GM21381 (cell line): ENCODE measurements at regions not wholly inside any gene's neighbourhood (a gene's known extent, or its start where the extent isn't known, plus 50 kb on each side); places are given as distances from the start of the nearest gene placed in this dataset.
"Not testable (repeated sequence)": the region's sequence is repeated elsewhere in the genome, so short reads cannot be mapped to it uniquely, and the experiment has no call there.

ENCODE experiments used
- ATAC-seq: cut with Tn5 transposase; IDR thresholded peaks from one replicate; pipeline ENCODE4 v1.9.1; 2021; ENCODE audit warnings: mild to moderate bottlenecking, moderate library complexity; ENCODE audit not compliant: unreplicated experiment

DNA sequence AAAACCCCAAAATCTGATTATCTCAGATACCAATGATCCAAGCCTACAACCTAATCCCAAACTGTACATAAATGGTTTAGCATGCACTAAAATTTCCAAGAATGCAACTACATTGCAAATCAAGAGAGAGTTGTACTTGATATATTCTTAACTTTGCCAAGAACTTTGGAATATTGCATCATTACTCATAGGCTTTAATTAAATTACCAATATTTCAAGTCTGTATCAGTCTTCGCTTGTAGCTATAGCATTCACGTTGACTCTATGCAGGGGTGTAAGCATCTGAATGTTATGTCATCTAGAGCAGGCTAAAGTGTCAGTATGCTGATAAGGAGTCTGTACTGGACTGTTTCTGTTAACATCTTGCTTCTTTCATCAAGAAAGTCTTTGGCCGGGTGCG lies 56.3 kb downstream of the FOXI3 start:
- no peak for ATAC-seq

DNA sequence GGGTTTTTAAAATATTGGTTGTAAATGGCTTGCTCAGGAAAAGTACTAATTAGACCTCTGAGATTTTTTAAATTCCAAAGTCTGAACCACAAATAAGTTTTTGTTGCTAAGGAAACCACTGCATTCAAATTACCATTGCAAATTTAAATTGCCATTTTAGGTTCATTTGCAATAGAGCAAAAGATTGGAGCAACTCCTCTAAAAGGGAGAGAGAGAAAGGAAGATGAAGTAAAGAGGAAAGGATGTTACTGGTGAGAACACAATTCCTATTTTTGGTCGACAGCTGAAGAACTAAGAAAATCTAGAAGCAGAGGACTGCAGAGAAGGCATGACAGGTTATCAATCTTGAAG lies 74.9 kb downstream of the FOXI3 start:
- ATAC-seq = no peak

DNA sequence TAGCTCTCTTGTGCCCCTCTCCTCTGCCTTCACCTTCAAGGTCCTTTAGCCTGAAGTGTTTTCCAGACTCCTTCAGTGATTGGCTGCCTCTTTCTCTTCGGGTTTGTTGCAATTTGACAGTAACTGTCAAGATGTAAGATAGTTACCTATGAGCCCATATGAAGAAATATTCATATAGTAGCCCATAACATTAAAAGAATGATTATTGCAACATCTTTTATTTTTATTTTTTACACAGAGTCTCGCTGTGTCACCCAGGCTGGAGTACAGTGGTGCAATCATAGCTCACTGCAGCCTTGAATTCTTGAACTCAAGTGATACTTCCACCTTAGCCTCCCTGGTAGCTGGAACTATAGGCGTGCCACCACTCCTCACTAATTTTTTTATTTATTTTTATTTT lies 80.5 kb downstream of the FOXI3 start:
- ATAC-seq = no peak

DNA sequence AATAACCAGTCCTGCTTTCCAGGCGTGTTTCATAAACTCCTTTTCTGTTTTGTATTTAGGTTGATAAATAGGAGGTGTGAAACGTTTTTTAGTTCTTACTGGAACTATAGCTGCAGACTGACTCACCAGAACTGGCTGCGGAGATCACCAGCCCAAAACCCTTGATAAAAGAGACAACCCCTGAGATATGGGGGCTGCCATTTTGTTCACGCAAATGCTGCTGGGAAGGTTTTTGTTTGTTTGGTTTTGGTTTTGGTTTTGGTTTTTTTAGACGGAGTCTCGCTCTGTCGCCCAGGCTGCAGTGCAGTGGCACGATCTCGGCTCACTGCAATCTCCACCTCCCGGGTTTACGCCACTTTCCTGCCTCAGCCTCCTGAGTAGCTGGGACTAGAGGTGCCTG lies 87.1 kb downstream of the FOXI3 start:
- ATAC-seq = not testable (repeated sequence)

DNA sequence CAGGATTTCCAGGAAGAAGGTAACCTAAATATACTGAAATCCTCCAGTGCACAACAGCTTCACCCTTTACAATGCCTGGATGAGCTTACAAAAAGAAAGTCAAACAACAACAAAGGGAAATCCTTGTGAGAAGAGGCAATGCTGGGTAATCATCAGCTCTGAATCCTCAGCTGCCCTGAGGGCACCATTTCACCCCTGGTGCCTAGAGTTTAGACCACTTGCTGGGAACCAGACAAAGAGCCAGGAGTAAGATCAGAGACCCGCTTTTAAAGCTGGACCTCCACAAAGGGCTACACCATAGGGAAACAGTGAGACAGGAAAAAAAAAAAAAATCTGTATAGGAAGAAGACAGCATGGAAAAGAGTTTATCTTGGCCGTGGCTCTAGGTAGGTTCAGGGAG lies 97.0 kb downstream of the FOXI3 start:
- no peak for ATAC-seq

DNA sequence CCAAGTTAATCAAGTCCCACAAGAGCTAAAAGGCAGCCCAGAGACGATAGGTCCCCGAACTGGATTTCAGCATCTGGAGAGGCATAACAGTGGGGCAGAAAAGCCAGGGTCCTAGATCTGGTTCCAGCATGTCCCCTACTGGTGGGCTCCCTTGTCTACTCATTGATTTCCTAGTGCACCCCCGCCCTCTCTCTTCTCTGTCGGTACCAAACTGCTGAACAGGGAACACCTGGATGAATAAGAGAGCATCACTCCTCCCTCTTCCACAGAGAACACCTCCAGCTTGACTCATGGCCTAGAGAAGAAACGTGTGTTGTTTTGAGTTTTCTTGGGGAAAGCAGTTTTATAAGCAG lies 101.3 kb downstream of the FOXI3 start:
- ATAC-seq = no peak

DNA sequence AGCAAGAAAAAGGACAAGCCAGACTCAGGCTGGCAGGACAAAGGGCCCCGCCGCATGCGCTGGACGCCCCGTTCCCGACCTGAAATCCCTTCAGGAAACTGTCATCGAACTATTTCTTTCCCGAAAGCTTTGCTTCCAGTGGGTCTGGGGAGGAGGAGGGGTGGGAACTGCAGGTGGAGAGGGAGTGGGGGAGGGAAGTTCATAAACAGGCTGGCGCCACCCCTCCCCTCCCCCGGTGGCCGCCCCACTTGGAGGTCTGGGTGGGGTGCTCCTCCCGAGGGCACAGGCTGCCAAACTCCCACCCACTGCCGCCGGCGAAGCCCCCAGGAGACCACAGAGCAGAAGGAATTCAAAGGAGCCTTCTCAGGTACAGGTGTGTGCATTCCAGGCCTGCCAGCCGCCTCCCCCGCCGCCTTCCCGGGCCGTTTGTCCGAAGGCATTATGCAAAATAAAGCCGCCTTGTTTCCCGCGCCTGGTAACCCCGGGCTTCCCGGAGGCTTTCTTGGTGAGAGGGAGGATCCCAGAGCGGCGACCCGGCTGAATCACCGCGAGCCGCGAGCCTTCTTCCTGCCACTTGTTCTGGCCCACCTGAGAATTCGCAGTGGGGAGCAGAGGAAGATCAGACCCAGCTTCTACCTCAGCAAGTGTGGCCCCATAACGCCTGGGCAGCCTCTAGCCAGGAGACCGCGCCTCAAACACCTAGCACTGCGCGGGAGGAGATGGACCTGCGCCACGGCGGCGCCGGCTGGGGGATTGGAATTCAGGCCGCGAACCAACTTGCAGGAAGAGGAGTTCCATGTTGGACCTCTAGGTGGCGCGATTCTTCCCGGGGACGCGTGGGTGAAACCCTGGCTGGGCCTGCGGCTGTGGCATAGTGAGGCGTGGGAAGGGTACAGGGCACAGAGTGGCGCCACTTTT lies 101.9 kb downstream of the FOXI3 start:
- ATAC-seq = no peak

DNA sequence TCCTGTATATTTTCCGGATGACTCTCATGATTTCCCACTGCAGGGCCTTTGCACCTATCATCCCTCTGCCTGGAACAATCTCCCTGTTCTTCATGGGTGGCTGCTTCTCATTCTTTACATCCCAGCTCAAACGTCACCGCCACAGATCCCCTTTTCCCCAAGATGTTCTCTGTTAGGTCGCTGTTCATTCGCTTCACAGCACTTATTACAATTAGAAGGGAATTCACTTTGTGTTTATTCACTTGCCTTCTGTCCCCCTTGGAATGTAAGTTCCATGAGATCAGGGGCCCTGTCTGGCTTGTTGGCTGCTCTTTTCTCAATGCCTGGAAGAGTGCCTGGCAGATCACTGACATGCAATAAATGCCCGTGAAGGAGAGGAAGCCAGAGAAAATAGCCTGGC lies 106.7 kb downstream of the FOXI3 start:
- ATAC-seq = no peak

DNA sequence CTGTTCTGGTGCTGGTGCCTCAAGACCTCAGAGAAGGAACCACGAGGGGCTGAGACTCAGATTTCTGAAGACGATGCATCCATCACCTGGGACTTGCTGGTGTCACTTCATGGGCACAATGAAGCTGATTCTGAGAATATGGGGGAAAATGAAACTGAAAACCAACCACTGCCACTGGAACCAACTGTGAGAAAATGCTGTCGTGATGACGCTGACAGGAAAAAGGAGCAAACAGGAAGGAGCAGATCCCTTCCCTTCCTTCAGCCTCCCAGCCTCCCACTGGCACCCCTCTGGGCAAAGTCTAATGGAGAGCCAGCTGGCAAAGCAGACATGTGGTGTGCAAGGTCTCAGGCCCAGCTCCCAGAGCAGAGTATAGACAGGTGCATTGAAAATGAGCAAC lies 109.7 kb downstream of the FOXI3 start:
- ATAC-seq = no peak

DNA sequence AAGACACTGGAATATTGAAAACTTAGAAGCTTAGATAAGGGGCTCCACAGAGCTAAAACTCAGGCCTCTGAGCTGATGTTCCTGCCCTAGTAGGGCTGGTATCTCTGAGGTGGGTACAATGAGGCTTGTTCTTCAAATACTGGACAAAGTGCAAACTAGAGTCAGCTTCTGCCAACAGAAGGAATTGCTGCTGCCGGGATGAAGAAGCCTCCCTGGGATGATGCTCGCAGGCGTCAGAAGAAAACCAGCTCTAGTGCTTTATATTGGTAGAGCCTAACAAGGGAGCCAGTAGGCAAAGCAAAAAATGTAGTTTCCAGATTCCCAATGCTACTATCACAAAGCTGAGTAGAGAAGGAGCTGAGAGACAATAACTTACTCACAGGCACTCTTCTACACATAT lies 118.1 kb downstream of the FOXI3 start:
- no peak for ATAC-seq

DNA sequence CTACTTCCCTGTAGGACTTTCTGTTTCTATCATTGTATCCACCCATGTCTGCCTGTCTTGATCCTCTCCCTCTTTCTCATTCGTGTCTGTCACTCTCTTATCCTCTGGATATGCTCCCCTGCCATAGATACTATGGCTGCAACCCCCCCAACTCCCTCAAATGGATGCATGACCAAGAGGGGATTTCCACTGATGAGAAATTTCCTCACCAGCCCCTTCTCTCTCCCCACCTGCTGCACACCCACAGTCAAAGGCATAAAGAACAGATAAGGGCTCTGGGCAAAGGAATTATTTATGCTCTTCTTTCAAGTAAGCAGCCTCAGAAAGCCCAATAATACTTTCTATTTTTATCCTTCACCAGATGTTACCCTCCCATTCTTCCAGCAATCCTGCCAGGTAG lies 121.3 kb downstream of the FOXI3 start:
- no peak for ATAC-seq

DNA sequence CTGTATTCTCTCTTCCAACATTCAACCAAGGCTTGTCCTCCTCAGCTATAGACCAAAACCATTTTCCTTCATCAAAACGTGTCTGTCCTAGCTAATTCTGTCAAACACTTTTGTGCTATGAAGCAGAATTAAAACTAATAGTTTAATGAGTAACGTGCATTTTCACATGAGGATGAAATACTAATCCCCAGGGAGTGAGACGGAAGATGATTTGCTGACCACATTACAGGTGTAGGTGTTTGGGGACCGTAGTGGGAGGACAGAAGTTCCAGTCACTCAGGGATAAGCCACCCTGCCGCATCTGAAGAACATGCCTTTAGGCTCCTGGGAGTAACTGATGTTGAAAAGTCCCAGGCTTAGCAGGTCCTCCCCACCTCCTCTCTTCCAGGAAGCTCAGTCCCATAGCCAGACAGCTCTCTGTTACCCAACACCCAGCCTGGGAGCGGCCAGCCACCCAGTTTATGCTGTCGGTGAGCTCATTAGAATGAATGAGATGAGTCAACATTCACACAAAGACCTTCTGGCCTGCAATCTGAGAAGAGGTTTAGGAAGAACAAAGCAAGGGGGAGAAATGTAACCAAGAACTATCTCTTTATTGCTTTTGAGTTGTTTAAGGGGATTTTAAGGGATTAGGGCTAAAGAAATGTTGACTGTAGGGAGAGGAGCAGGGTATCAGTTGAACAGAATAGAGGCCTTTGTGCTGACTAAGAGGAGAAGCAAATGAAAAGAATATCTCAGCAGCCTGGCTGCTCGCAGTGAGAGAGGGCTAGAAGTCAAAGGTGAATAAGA lies 122.5 kb downstream of the FOXI3 start:
- ATAC-seq = peak; percentile 58

DNA sequence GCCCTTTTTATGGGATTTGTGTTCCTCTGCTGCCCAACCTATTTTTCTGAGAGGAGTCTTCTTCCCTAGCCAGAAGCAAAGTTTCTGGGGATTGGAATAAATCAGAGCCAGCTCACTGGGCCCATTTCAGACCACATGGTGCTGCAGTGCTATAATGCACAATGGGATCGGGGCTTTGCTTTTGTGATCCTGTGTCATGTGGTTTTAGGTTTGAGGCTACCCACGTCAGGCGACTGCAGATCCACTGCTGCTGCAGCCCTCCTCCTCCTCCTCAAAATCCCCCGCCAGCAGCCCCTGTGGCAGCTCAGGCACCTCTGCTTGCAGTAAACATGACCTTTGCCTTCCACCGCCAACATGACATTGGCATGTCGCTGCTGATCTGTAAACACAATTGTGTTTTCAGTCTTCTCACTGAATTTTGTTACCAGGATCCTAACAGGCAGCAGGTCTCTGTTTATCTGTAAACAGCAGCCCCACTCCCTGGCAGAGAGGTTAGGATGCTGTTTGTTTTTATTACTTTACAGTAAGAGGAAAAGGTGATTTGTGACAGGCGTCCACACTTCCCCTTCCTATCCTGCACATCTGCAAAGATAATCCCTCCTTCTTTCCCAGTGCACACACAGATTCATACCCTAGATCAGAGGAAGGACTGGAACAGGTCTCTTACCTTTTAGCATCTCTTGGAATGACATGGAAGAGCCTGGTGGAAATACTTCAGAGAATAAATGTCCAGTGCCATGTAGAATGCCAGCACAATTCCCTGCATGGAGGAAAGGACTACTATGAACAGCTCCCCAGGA lies 130.8 kb downstream of the FOXI3 start:
- no peak for ATAC-seq

DNA sequence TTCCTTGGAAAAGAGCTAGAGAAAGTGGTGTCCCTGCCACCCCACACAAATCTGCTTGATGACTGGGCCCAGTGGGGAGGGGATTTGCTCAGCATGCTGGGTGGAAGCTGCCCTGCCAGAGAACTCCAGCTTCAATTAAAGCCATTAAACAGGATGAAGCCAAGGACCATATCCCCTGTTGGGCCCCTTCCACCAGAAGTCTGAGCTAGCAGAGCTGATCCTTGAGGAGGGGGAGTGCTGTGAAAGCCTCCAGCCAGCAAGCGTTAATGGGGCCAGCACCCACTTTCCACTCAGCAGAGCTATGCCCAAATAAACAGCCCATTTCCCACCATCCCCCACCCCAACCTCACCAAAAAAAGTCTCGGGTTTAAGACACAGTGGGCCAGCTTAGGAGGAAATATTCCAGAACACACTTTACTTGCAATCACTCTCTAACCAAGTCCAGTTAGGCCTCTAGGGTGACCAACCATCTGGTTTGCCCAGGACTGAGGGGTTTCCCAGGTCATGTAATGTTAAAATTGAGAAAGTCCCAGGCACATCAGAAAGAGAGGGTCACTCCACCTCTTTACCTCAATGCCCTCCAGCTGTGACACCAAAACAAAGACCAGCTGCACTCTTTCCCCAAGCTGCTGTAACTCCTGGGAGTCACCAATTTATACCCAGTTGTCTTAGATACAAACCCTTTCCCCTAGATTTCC lies 132.3 kb downstream of the FOXI3 start:
- no peak for ATAC-seq

DNA sequence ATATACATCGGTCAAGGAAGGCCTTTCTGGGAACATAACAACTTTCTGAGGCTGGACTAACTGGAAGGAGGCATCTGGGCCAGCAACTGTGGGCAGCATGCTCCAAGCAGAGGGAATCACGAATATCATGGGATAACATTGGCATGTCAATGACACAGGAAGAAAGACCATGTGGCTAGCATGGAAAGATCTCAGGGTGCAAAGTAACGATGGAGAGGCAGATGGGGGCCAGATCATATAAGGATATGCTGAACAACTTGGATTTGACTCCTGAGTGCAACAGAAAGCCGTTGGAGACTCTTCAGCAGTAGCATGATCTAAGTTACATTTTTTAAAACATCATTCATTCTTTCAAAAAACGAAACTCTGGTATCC lies 133.6 kb downstream of the FOXI3 start:
- no peak for ATAC-seq

DNA sequence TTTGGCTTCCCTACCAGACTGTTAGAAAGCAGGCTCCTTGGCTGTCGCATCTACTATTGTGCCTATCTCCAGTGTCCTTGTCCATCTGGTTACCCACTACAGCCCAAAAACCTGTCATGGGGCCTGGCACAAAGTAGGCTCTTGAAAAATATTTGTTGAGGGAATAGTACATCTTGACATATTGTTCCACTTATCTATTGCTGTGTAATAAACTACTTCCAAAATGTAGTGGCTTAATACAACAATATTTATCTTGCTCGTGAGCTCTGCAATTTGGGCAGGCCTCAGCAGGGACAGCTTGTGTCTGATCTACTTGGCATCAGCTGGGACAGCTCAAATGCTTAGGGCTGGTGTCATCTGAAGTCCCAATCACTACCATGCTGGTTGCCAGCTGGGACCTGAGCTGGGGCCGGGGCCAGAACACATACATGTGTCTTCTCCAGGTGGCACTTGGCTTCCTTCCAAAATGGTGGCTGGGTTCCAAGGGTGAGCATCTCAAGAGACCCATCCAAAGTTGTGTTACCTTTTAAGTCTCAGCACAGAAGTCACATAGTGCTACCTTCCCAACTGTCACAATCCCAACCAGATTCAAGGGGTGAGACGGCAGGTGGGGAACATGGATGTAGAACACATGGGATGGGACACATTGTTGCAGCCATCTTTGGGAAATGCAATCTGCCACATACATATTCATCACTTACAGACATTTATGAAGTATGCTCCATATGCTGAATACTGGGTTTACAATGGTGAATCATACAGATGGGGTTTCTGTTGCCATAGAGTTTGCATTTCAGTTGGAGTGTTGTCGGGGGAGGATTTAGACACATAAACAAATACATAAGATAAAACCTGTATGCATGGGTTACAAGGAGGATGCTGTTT lies 134.2 kb downstream of the FOXI3 start:
- ATAC-seq = no peak

DNA sequence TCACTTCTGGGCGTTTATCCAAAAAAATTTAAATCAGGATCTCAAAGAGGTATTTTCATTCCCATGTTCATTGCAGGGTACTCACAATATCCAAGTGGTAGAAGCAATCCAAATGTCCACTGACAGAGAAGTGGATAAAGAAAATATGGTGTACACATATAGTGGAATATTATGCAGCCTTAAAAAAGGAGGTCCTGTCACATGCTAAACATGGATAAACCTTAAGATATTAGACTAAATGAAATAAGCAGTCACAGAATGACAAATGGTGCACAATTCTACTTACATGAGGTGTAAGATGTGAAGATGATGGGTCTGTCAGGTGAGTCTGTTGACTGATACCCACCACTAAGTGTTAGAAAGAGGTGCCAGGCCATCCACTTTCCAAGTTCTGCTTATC lies 140.6 kb downstream of the THNSL2 start:
- no peak for ATAC-seq

DNA sequence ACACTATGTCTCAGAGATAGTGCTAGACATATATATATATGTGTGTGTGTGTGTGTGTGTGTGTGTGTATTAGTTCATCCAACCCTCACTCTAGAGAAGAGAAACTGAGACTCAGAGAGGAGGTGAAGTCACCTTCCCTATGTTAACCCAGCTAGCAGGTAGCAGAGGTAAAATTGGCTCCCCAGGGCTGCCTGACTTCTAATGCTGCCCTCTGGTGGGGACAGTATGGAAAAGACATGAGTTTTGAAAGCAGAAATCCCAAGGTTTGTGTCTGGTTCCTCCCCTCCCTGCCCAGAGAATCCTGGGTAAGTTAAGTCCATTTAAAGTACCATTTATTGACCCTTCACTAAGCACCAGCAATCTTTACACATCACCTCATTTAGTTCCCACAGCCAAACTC lies 137.7 kb downstream of the THNSL2 start:
- no peak for ATAC-seq

DNA sequence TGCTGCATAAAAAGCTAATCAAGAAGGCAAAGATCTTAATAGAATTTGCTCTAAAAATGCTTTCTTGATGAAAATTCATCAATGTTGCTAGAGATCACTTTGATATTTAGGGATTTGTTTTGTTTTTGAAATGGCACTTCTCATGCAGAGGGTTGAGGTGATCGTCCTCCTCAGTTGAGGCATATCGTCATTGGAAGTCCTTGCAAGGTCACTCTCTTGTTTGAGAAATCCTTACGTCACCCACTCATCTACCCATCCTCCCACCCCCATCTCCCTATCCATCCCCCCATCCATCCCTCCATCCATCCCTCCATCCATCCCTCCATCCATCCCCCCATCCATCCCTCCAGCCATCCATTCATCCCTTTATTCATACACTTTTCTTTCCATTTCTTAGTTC lies 133.7 kb downstream of the THNSL2 start:
- ATAC-seq = no peak

DNA sequence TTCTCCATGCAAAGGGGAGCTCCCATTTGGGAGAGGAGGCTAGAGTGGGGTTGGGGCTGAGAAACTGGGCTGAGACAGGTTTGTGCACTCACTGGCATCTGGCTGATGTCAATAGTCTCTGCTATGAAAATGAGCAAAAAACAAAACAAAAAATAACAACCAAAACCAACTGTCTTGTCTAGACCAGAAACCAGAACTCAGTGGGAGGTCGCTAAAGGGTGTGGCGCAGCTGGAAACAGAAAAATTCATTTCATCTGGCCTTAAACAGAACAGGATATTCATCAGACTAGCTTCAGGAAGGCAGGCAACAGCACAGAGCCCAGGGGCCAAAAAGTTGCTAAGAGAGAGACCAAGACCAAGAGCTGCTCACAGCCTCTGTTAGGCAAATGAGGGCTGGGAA lies 126.1 kb downstream of the THNSL2 start:
- ATAC-seq = no peak
